ENCODE measurements at regions not wholly inside any gene's neighbourhood (a gene's known extent, or its start where the extent isn't known, plus 50 kb on each side); places are given as distances from the start of the nearest gene placed in this dataset.

DNA sequence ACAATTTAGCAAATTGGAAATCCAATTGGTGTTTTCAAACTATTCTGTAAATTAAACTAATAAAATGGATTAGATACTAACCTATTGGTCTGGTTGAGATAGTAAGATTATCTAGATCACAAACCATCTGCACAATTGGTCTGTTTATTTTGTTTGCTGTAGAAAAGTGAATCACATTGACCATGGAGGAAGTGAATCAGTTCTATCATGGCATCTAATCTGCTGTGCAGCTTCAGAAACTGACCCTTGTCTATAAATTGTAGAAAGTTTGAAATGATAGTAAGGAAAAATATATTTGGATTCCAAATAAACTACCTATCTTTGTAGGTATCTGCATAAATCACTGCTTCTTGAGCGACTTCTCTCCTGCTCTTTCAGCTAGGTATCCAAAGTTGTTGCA lies 1865.4 kb downstream of the MAT2B start:
- Histone ChIP-seq H3K9me3 (ENCODE audit: control insufficient read depth in 4 of 4, low read length in 3 of 4) (no peaks in the 10 kb centered on the region), H3K4me3 (ENCODE audit: low read depth in 1 of 3, low read length in 3 of 3) (no peak overlapping the region), H3K9ac (ENCODE audit: low read depth in 1 of 2, low read length in 2 of 2) (no peak overlapping the region), H3K27me3 (ENCODE audit: control insufficient read depth in 4 of 4, insufficient read depth in 4 of 4, low read length in 3 of 4) (no peaks in the 10 kb centered on the region), H3K4me1 (ENCODE audit: control insufficient read depth in 4 of 4, insufficient read depth in 4 of 4, low read length in 3 of 4) (no peaks in the 10 kb centered on the region), H3K27ac (ENCODE audit: low read depth in 1 of 2, low read length in 2 of 2) (no peak overlapping the region), H3K36me3 (ENCODE audit: control insufficient read depth in 4 of 4, insufficient read depth in 3 of 4, low read depth in 1 of 4, low read length in 3 of 4) (no peaks in the 10 kb centered on the region)
- DNase-seq (ENCODE audit: low spot score) = no peak
- WGBS = 76% methylated on average over 1 of the region's 1 CpG
- TF ChIP-seq, protein P1, sequence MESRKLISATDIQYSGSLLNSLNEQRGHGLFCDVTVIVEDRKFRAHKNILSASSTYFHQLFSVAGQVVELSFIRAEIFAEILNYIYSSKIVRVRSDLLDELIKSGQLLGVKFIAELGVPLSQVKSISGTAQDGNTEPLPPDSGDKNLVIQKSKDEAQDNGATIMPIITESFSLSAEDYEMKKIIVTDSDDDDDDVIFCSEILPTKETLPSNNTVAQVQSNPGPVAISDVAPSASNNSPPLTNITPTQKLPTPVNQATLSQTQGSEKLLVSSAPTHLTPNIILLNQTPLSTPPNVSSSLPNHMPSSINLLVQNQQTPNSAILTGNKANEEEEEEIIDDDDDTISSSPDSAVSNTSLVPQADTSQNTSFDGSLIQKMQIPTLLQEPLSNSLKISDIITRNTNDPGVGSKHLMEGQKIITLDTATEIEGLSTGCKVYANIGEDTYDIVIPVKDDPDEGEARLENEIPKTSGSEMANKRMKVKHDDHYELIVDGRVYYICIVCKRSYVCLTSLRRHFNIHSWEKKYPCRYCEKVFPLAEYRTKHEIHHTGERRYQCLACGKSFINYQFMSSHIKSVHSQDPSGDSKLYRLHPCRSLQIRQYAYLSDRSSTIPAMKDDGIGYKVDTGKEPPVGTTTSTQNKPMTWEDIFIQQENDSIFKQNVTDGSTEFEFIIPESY (IDR thresholded peaks at IDR 0.05) = no peak
- TF ChIP-seq HNF4A (conservative IDR thresholded peaks at IDR 0.05) (no peak), FOXA1 (IDR thresholded peaks at IDR 0.05) (no peak), JUND (IDR thresholded peaks at IDR 0.05) (no peak), TAF1 (conservative IDR thresholded peaks at IDR 0.05) (no peak), GABPA (IDR thresholded peaks at IDR 0.05 in 1 of 2, conservative IDR thresholded peaks at IDR 0.05 in 1 of 2) (no peak), FOXA2 (IDR thresholded peaks at IDR 0.05) (no peak), YY1 (IDR thresholded peaks at IDR 0.05) (no peak)
- TF ChIP-seq, protein P2, sequence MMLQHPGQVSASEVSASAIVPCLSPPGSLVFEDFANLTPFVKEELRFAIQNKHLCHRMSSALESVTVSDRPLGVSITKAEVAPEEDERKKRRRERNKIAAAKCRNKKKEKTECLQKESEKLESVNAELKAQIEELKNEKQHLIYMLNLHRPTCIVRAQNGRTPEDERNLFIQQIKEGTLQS (IDR thresholded peaks at IDR 0.05) = no peak
- TF ChIP-seq, protein P3, sequence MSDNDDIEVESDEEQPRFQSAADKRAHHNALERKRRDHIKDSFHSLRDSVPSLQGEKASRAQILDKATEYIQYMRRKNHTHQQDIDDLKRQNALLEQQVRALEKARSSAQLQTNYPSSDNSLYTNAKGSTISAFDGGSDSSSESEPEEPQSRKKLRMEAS (IDR thresholded peaks at IDR 0.05) = no peak
- TF ChIP-seq, protein P4, sequence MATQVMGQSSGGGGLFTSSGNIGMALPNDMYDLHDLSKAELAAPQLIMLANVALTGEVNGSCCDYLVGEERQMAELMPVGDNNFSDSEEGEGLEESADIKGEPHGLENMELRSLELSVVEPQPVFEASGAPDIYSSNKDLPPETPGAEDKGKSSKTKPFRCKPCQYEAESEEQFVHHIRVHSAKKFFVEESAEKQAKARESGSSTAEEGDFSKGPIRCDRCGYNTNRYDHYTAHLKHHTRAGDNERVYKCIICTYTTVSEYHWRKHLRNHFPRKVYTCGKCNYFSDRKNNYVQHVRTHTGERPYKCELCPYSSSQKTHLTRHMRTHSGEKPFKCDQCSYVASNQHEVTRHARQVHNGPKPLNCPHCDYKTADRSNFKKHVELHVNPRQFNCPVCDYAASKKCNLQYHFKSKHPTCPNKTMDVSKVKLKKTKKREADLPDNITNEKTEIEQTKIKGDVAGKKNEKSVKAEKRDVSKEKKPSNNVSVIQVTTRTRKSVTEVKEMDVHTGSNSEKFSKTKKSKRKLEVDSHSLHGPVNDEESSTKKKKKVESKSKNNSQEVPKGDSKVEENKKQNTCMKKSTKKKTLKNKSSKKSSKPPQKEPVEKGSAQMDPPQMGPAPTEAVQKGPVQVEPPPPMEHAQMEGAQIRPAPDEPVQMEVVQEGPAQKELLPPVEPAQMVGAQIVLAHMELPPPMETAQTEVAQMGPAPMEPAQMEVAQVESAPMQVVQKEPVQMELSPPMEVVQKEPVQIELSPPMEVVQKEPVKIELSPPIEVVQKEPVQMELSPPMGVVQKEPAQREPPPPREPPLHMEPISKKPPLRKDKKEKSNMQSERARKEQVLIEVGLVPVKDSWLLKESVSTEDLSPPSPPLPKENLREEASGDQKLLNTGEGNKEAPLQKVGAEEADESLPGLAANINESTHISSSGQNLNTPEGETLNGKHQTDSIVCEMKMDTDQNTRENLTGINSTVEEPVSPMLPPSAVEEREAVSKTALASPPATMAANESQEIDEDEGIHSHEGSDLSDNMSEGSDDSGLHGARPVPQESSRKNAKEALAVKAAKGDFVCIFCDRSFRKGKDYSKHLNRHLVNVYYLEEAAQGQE (IDR thresholded peaks at IDR 0.05) = no peak

DNA sequence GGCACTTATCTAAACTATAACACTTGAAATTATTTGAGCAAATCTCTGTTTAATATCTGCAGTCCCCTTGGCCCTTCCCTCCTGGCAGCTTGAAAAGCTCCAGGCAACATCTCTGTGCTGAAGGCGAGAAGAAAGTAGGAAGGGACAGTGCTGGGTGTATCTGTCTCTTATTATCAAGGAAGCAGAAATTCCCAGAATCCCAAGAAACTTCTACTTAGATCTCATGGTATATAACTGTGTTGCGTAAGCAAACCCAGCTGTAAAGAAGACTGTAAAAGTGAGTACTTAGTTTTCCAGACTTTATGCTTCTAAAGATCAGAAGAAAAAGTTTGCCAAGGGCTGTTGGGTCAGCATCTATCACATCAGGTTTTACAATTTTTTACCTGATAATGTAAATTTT lies 1869.8 kb downstream of the MAT2B start:
- H3K4me1 ChIP-seq (ENCODE audit: control insufficient read depth in 4 of 4, insufficient read depth in 4 of 4, low read length in 3 of 4) = no peaks in the 10 kb centered on the region
- DNase-seq (ENCODE audit: low spot score) = no peak
- no peaks in the 10 kb centered on the region for H3K27me3 ChIP-seq (ENCODE audit: control insufficient read depth in 4 of 4, insufficient read depth in 4 of 4, low read length in 3 of 4)
- no peak overlapping the region for H3K9ac ChIP-seq (ENCODE audit: low read depth in 1 of 2, low read length in 2 of 2)
- no peak overlapping the region for H3K27ac ChIP-seq (ENCODE audit: low read depth in 1 of 2, low read length in 2 of 2)
- no peaks in the 10 kb centered on the region for H3K9me3 ChIP-seq (ENCODE audit: control insufficient read depth in 4 of 4, low read length in 3 of 4)
- H3K4me3 ChIP-seq (ENCODE audit: low read depth in 1 of 3, low read length in 3 of 3) = no peak overlapping the region
- H3K36me3 ChIP-seq (ENCODE audit: control insufficient read depth in 4 of 4, insufficient read depth in 3 of 4, low read depth in 1 of 4, low read length in 3 of 4) = no peaks in the 10 kb centered on the region
- 84% methylated on average over 2 of the region's 2 CpGs for WGBS
- TF ChIP-seq SP1 (IDR thresholded peaks at IDR 0.05) (no peak), JUND (IDR thresholded peaks at IDR 0.05) (no peak), FOXA2 (IDR thresholded peaks at IDR 0.05) (no peak), FOXA1 (IDR thresholded peaks at IDR 0.05) (no peak), HNF4G (IDR thresholded peaks at IDR 0.05) (no peak), HNF4A (conservative IDR thresholded peaks at IDR 0.05) (no peak), TAF1 (conservative IDR thresholded peaks at IDR 0.05) (no peak), YY1 (IDR thresholded peaks at IDR 0.05) (no peak), EGR1 (IDR thresholded peaks at IDR 0.05; ENCODE audit: low read depth in 2 of 2) (no peak), GABPA (IDR thresholded peaks at IDR 0.05 in 1 of 2, conservative IDR thresholded peaks at IDR 0.05 in 1 of 2) (no peak), RXRA (IDR thresholded peaks at IDR 0.05) (no peak), RAD21 (IDR thresholded peaks at IDR 0.05) (no peak)
- TF ChIP-seq, protein P4 (IDR thresholded peaks at IDR 0.05) = no peak
- TF ChIP-seq, protein P1 (IDR thresholded peaks at IDR 0.05) = no peak
- TF ChIP-seq, protein P5, sequence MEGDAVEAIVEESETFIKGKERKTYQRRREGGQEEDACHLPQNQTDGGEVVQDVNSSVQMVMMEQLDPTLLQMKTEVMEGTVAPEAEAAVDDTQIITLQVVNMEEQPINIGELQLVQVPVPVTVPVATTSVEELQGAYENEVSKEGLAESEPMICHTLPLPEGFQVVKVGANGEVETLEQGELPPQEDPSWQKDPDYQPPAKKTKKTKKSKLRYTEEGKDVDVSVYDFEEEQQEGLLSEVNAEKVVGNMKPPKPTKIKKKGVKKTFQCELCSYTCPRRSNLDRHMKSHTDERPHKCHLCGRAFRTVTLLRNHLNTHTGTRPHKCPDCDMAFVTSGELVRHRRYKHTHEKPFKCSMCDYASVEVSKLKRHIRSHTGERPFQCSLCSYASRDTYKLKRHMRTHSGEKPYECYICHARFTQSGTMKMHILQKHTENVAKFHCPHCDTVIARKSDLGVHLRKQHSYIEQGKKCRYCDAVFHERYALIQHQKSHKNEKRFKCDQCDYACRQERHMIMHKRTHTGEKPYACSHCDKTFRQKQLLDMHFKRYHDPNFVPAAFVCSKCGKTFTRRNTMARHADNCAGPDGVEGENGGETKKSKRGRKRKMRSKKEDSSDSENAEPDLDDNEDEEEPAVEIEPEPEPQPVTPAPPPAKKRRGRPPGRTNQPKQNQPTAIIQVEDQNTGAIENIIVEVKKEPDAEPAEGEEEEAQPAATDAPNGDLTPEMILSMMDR (IDR thresholded peaks at IDR 0.05; ENCODE audit: low read depth, low read length, missing input control) = no peak
- TF ChIP-seq, protein P2 (IDR thresholded peaks at IDR 0.05) = no peak
- TF ChIP-seq, protein P3 (IDR thresholded peaks at IDR 0.05) = no peak

Data from liver (tissue), 8 donors.